HG03025 (cell line): ENCODE measurements at regions not wholly inside any gene's neighbourhood (a gene's known extent, or its start where the extent isn't known, plus 50 kb on each side); places are given as distances from the start of the nearest gene placed in this dataset.
"Not testable (repeated sequence)": the region's sequence is repeated elsewhere in the genome, so short reads cannot be mapped to it uniquely, and the experiment has no call there.

Source experiments
- ATAC-seq: cut with Tn5 transposase; IDR thresholded peaks from one replicate; pipeline ENCODE4 v1.9.1; 2021; ENCODE audit warnings: mild to moderate bottlenecking, moderate library complexity; ENCODE audit not compliant: unreplicated experiment, low FRiP score

DNA sequence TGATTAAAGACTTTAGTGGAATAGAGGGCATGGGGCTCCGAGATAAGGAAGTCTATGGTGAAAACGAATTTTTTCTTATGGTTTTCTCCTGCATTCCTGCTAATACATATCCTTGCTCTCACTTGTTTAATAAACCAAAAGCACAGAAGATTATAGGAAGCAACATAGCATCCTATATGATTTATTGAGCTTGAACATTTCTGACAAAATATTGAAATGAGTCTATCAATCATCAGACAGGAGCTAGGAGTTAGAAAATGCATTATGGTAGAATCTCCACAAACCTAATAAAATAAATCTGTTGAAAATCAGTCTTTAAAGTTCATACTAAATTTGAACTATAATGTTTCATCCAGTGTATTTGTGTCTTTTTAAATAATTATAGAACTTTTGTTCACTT, 554.6 kb upstream of the RGMB start:
- no peak for ATAC-seq

GRCh38 chr5:98227489-98227888, 546.0 kb upstream of the RGMB start:
- ATAC-seq: no peak

GRCh38 chr5:98231089-98231488, 542.4 kb upstream of the RGMB start:
- no peak for ATAC-seq

DNA sequence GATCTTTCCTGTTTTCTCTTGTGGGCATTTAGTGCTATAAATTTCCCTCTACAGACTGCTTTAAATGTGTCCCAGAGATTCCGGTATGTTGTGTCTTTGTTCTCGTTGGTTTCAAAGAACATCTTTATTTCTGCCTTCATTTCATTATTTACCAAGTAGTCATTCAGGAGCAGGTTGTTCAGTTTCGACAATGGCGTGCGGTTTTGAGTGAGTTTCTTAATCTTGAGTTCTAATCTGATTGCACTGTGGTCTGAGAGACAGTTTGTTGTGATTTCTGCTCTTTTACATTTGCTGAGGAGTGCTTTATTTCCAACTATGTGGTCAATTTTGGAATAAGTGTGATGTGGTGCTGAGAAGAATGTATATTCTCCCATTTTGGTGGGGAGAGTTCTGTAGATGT, 535.7 kb upstream of the RGMB start:
- not testable (repeated sequence) for ATAC-seq

DNA sequence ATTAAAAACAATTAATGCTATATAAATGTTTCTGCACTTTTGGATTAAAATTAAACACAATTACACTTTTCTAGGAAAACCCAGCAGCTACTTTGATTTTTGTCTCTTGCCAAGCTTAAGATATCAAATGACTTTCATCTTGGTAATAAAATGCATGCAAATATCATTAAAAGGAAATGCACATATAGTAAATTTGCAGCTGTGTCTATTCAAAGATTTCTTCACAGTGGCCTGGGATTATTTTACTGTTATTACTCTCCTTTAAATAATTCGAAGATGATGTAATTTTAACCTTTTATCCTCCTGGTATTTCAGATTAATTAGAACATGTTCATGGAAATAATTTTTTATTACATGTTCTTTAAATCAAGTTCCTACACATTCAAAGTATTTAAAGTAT, 529.5 kb upstream of the RGMB start:
- no peak for ATAC-seq

DNA sequence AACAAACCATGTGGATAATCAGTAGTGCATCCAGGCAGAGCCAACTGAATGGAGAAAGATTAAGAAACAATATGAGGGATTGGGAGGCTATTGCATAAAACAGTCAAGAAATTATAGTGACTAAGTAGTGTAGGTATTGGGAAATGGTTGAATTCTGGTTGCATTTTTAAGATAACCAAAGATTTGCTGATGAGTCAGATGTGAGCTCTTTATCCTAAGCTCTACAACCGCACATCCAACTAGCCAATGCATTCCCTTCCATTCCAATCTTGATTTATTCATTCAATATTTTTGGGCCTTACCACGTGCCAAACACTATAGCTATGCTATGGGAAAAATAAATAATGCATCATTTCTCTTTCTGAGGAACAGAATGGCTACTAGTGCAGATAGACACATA, 524.5 kb upstream of the RGMB start:
- no peak for ATAC-seq

- no peak for ATAC-seq
Observed at GRCh38 chr5:98258939-98259338, 514.5 kb upstream of the RGMB start.

- no peak for ATAC-seq
Observed at GRCh38 chr5:98259595-98259994, 513.9 kb upstream of the RGMB start.

DNA sequence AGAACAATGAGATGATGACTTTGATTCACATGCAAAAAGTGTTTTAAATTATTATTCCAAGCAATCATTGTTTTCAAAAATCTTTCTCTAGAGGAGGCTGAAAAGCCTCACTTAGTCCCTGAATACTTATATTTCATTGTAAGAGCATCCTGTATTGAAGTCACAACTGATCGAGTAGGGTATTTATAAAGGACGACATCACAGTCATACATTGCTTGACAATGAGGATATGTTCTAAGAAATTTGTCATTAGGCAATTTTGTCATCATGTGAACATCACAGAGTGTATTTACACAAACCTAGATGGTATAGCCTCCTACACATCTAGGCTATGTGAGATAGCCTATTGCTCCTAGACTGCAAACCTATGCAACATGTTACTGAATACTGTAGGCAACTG, 510.4 kb upstream of the RGMB start:
- ATAC-seq: no peak

DNA sequence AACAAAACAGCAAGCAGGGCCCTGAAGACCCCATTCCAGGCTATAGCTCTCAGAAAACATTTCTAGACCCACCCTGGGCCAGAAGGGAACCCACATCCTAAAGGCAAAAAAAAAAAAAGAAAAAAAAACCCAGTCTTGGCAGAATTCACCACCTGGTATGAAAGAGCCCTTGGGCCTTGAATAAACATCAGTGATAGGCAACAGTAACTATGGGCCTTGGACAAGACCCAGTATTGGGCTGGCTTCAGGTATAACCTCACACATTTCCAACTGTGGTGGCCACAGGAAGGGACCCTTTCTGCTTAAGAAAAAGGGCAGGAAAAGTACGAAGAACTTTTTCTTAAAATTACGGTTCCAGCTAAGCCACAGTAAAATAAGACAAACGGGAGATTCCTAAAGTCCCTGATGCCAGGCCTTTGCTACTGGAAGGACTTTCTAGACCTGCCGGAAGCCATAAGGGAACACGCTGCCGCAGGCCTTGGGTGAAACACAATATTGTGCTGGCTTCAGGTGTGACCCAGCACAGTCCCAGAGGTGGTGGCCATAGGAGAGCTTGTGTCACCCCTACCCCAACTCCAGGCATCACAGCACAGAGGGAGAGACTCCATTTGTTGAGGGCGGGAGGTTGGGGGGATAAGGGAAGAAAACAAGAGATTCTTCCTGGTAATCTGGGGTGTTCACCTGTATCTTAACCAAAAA, 505.2 kb upstream of the RGMB start:
- ATAC-seq: no peak

DNA sequence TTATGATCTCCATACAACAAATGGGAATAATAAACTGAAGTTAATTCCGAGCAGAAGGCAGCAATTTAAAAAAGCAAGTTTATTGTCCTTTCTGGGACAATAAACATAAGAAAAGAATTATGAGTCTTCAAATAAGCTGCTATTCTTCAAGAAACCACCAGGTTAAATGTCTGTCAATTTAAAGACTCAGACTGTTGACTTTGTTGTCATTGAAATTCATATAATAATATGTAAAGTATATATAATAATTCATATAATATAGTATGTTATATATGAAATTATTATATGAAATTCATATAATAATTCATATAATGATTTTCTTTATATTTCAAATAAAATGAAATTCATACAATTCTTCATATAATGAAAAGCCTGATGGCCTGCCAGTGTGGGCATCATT, 497.5 kb upstream of the RGMB start:
- no peak for ATAC-seq

- no peak for ATAC-seq
Observed at GRCh38 chr5:98282521-98282920, 490.9 kb upstream of the RGMB start.

DNA sequence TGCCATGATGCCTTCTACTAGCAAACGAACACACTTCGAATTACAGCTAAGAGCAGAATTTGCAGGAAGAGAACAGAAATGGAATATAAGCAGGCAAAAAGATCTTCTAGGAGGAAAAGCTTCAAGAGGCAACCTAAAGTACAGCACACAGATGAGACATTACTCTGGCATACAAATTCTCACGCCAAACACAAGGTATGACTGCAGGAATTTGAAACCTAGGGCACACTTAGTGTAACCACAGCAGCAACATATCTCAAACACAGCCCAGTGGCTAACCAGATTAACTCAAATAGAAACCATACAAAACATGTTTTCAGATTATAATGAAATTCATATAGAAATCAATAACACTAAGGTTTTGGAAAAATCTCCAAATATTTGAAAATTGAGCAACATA, 481.0 kb upstream of the RGMB start:
- no peak for ATAC-seq

DNA sequence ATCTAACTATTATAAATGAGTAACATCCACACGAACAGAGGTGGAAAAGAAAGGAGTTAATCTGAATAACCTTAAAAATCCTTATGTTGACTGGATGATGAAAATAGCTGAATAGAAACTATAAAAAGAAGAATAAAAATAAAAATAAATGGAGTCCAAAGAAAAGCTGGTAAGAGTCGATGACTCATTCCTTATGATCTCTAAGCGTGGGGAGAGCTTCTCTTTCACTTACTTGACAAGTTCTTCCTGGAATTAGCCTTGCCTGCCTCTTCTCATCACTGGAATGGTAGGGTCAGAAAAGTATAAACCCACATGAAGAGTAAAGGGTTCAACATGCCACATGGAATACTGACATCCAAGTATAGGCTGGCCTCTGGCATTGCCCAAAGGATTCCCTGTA, 477.0 kb upstream of the RGMB start:
- no peak for ATAC-seq

DNA sequence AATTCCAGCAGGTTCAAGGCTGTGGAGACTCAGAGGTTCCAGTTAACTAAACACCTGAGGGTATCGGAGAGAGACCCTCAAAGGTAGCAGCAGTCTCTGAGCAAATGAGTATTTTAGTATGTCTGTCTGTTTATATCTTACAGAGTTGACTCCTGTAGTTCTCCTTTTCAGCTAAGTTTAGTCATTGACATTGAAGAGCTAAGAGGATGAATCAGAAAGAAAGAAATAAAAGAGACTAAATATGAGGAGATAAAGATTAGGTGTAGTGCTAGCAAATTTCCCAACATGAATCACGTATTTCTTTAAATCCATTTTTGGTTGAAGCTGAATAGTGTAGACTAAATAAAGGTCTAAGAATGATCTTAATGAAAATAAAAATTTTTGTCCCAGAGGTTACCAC, 474.0 kb upstream of the RGMB start:
- no peak for ATAC-seq

DNA sequence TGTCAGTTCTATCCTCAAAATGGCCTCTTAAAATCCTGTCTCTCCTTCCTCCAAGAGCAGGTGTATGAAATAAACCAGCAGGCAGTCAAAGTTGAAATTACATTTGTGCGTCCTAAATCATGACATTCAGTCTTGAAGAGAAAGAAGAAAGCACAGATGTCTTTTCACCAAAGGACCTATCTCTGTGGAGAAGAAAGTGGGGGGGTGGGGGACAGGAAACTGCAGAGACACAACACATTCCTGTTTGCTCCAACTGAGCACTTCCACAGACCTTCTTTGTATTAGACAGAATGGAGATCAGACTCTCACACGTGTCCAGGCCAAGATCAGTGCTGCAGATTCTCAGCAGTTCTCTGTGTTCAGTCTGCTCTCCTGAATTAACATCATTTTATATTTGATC, 471.9 kb upstream of the RGMB start:
- no peak for ATAC-seq

DNA sequence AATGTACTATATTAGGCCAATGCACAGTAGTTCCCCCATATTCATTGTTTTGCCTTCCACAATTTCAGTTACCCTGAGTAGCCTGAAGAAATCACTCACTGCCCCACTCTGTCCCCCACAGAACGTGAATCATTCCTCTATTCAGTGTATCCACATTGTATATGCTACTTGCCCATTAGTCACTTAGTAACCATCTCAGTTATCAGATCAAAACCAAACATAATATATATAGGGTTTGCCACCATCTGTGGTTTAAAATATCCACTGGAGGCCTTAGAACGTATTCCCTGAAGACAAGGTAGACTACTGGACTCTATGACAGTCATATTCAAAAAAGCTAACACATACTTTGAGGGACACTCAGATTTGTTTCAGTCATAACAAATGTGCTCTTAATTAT, 465.7 kb upstream of the RGMB start:
- ATAC-seq: no peak

DNA sequence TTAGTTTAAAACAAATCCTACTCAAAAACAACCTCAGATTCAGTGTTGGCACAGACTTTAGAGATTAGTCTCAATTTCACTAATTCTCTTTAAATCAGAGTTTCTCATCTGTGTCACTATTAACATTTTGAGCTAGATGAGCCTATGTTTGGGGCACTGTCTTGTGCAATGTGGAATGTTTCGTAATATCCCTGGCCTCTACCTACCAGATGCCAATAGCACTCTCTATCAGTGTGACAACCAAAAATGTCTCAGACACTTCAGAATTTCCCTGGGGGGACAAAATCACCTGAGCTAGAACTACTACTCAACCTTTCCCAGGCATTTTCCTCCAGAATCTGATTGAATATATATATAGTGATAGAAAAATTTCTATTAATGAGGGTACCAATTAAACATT, 465.2 kb upstream of the RGMB start:
- no peak for ATAC-seq

- no peak for ATAC-seq
Observed at GRCh38 chr5:98308960-98309359, 464.5 kb upstream of the RGMB start.

- ATAC-seq: peak; percentile 70
Observed at GRCh38 chr5:98309785-98310598, 463.5 kb upstream of the RGMB start.

- no peak for ATAC-seq
Observed at GRCh38 chr5:98314292-98314691, 459.2 kb upstream of the RGMB start.

DNA sequence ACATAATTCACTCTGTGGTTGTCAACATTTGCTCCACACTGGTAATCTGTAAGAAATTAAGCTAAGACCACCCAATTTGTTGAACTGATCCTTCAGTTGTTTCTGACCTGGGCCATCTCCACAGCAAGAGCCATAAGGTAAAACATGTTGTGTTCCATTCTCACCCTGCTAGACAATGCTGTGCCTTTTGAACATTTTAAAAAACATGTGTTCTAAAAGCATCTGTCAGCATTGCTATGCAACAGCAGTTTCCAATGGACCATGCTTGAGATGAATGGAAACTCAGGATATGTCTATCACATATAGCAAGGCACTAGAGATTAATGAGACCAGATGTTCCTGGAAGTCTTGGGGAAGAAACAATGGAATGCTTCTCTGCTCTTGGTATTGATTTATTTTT, 455.1 kb upstream of the RGMB start:
- ATAC-seq: no peak
